KMS-11 (cell line): ENCODE measurements at regions not wholly inside any gene's neighbourhood (a gene's known extent, or its start where the extent isn't known, plus 50 kb on each side); places are given as distances from the start of the nearest gene placed in this dataset.
"Not testable (repeated sequence)": the region's sequence is repeated elsewhere in the genome, so short reads cannot be mapped to it uniquely, and the experiment has no call there.

Experiments used
- H2AFZ ChIP-seq: fragments of 200-600 bp; sonication (generic); 2 replicates; pipeline ENCODE4 v1.6.1; 2016; ENCODE audit warnings: antibody characterized with exemption, mixed run types, low read depth
- H3K27ac ChIP-seq: fragments of 200-600 bp; sonication (generic); 2 replicates; pipeline ENCODE4 v1.6.1; 2016; ENCODE audit warnings: mild to moderate bottlenecking, mixed run types
- H3K27me3 ChIP-seq: fragments of 200-600 bp; sonication (generic); 2 replicates; pipeline ENCODE4 v1.6.1; 2017; ENCODE audit warnings: mild to moderate bottlenecking, low read depth, mixed run types, moderate library complexity; ENCODE audit not compliant: insufficient read depth
- H3K36me3 ChIP-seq: fragments of 200-600 bp; sonication (generic); 2 replicates; pipeline ENCODE4 v1.6.1; 2017; ENCODE audit warnings: mild to moderate bottlenecking, mixed run types; ENCODE audit not compliant: insufficient read depth
- H3K4me1 ChIP-seq: fragments of 200-600 bp; sonication (generic); 2 replicates; pipeline ENCODE4 v1.6.1; 2016; ENCODE audit warnings: mild to moderate bottlenecking, low read depth, mixed run types; ENCODE audit not compliant: poor library complexity, severe bottlenecking
- H3K4me2 ChIP-seq: fragments of 200-600 bp; sonication (generic); 2 replicates; pipeline ENCODE4 v1.7.0; 2016; ENCODE audit warnings: mild to moderate bottlenecking, mixed run types
- H3K4me3 ChIP-seq: fragments of 200-600 bp; sonication (generic); IDR thresholded peaks from 2 replicates; pipeline ENCODE4 v1.6.1; 2017; ENCODE audit warnings: low read depth, low read length, mixed read lengths; ENCODE audit not compliant: insufficient read depth
- H3K79me2 ChIP-seq: fragments of 200-600 bp; sonication (generic); 2 replicates; pipeline ENCODE4 v1.6.1; 2016; ENCODE audit warnings: low read depth, mixed run types; ENCODE audit not compliant: insufficient read depth
- H3K9ac ChIP-seq: fragments of 200-600 bp; sonication (generic); 2 replicates; pipeline ENCODE4 v1.6.1; 2016; ENCODE audit warnings: mild to moderate bottlenecking, mixed run types
- H4K20me1 ChIP-seq: fragments of 200-600 bp; sonication (generic); 2 replicates; pipeline ENCODE4 v1.6.1; 2016; ENCODE audit warnings: mild to moderate bottlenecking, mixed run types; ENCODE audit not compliant: insufficient read depth
- TF ChIP-seq, protein P1 (sequence below): fragments of 200-600 bp; sonication (generic); conservative IDR thresholded peaks from 2 replicates; pipeline ENCODE4 v1.6.1; 2017; ENCODE audit warnings: low read depth, mild to moderate bottlenecking, antibody characterized with exemption, low read length, moderate library complexity, mixed read lengths

DNA sequence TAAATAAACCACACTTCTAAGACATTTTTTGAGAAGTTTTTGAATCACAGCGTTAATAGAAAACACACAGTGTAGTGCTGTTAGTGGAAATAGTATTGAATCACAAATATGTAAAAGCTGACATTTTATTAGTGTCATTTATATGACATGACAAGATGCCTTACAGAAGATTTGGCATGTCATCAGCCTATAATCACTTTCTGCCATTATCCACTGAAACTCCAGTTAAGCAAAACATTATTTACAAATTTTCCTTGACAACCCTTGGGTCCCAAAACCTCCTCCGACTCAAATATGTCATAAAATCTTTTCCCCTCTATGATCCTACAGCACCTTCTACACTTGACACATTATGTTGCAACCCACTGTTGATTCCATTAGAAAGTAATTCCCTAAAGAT lies 376.9 kb upstream of the LRFN5 start:
- Histone ChIP-seq H4K20me1 (no peaks in the 10 kb centered on the region), H3K4me2 (no peak overlapping the region), H3K79me2 (no peaks in the 10 kb centered on the region), H3K4me3 (no peak overlapping the region), H3K27me3 (no peaks in the 10 kb centered on the region), H3K27ac (no peak overlapping the region), H3K9ac (no peak overlapping the region), H3K36me3 (no peaks in the 10 kb centered on the region), H3K4me1 (no peaks in the 10 kb centered on the region), H2AFZ (no peak overlapping the region)
- TF ChIP-seq, protein P1, sequence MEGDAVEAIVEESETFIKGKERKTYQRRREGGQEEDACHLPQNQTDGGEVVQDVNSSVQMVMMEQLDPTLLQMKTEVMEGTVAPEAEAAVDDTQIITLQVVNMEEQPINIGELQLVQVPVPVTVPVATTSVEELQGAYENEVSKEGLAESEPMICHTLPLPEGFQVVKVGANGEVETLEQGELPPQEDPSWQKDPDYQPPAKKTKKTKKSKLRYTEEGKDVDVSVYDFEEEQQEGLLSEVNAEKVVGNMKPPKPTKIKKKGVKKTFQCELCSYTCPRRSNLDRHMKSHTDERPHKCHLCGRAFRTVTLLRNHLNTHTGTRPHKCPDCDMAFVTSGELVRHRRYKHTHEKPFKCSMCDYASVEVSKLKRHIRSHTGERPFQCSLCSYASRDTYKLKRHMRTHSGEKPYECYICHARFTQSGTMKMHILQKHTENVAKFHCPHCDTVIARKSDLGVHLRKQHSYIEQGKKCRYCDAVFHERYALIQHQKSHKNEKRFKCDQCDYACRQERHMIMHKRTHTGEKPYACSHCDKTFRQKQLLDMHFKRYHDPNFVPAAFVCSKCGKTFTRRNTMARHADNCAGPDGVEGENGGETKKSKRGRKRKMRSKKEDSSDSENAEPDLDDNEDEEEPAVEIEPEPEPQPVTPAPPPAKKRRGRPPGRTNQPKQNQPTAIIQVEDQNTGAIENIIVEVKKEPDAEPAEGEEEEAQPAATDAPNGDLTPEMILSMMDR: no peak

DNA sequence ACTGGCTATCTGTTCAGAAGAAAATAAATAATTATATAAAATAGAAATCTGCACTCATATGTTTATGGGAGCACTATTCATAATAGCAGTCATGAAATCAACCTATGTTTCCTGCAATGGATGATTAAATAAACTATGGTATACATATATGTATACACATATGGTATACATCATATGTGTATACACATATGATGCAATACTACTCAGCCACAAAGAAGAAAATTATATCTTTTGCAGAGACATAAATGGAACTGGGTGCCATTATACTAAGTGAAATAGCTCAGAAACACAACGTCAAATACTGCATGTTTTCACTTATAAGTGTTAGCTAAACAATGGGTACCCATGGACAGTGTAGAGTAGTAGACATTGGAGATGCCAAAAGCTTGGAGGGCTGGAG lies 381.2 kb upstream of the LRFN5 start:
- Histone ChIP-seq H2AFZ (no peak overlapping the region), H3K4me1 (no peaks in the 10 kb centered on the region), H3K79me2 (no peaks in the 10 kb centered on the region), H3K27ac (no peak overlapping the region), H3K27me3 (no peaks in the 10 kb centered on the region), H3K9ac (no peak overlapping the region), H3K4me2 (no peak overlapping the region), H3K36me3 (no peaks in the 10 kb centered on the region), H4K20me1 (no peaks in the 10 kb centered on the region), H3K4me3 (no peak overlapping the region)
- TF ChIP-seq, protein P1: no peak

DNA sequence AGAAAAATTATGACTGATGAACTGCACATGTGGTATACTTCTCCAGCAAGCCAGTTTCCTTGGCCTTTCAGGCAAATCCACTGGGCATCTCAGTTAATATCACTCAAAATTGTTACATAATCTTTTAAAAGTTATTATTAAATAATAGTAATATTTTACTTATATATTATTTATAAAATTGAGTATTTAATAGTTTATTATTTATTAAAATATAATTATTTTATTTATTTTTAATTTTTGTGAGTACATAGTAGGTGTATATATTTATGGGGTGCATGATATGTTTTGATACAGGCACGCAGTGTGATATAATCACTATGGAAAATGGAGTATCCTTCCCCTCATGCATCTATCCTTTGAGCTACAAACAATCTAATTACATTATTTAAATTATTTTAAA lies 384.1 kb upstream of the LRFN5 start:
- no peaks in the 10 kb centered on the region for H3K4me1 ChIP-seq
- no peaks in the 10 kb centered on the region for H3K36me3 ChIP-seq
- no peaks in the 10 kb centered on the region for H4K20me1 ChIP-seq
- no peak overlapping the region for H2AFZ ChIP-seq
- no peak overlapping the region for H3K4me2 ChIP-seq
- no peak overlapping the region for H3K27ac ChIP-seq
- no peaks in the 10 kb centered on the region for H3K79me2 ChIP-seq
- H3K9ac ChIP-seq: no peak overlapping the region
- TF ChIP-seq, protein P1: no peak
- H3K4me3 ChIP-seq: no peak overlapping the region
- H3K27me3 ChIP-seq: no peaks in the 10 kb centered on the region

DNA sequence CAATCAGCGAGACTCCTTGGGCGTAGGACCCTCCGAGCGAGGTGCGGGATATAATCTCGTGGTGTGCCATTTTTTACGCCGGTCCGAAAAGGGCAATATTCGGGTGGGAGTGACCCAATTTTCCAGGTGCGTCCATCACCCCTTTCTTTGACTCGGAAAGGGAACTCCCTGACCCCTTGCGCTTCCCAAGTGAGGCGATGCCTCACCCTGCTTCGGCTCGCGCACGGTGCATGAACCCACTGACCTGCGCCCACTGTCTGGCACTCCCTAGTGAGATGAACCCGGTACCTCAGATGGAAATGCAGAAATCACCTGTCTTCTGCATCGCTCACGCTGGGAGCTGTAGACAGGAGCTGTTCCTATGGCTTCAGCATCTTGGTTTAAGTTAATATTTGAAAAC lies 391.7 kb upstream of the LRFN5 start:
- not testable (repeated sequence) for H3K27me3 ChIP-seq, H3K4me3 ChIP-seq, H2AFZ ChIP-seq, H3K9ac ChIP-seq, H3K36me3 ChIP-seq, H3K27ac ChIP-seq, H4K20me1 ChIP-seq, H3K4me1 ChIP-seq, H3K79me2 ChIP-seq, H3K4me2 ChIP-seq

DNA sequence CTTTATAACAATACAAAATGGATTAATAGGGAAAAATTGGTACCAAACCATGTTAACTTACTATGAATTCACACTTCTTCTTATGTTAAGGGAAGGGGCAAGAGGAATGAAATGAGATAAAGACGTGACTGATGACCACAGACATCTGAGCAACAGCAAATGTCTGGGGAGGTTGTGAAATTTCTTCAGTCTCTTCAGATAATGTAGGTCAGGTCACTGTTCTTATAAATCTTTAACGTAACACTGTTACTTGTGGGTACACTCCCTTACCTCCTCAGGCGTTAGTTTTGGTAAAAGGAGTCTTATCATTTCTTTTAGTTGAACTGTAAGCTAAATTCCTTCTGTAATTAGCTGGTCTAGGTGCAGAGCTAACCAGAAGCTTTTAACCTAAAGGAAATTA lies 405.0 kb upstream of the LRFN5 start:
- Histone ChIP-seq H3K36me3 (no peaks in the 10 kb centered on the region), H3K27ac (no peak overlapping the region), H3K79me2 (no peaks in the 10 kb centered on the region), H3K27me3 (no peaks in the 10 kb centered on the region), H3K4me2 (no peak overlapping the region), H3K4me3 (no peak overlapping the region), H3K4me1 (no peaks in the 10 kb centered on the region), H3K9ac (no peak overlapping the region), H2AFZ (no peak overlapping the region), H4K20me1 (no peaks in the 10 kb centered on the region)
- TF ChIP-seq, protein P1: no peak
